ENCODE measurements at regions not wholly inside any gene's neighbourhood (a gene's known extent, or its start where the extent isn't known, plus 50 kb on each side); places are given as distances from the start of the nearest gene placed in this dataset.
"Not testable (repeated sequence)": the region's sequence is repeated elsewhere in the genome, so short reads cannot be mapped to it uniquely, and the experiment has no call there.

GRCh38 chr5:25224316-25224982 lies 579.7 kb upstream of the CDH10 start:
- no peaks in the 10 kb centered on the region for H3K36me3 ChIP-seq (ENCODE audit: control insufficient read depth in 2 of 3, insufficient read depth in 3 of 3, low read length in 3 of 3)
- no peaks in the 10 kb centered on the region for H3K4me1 ChIP-seq (ENCODE audit: control insufficient read depth in 2 of 2, insufficient read depth in 2 of 2, low read length in 2 of 2)
- no peaks in the 10 kb centered on the region for H3K4me1 Mint-ChIP-seq
- no peak overlapping the region for H3K27ac Mint-ChIP-seq
- H3K9me3 ChIP-seq (ENCODE audit: control insufficient read depth in 2 of 3, low read length in 3 of 3), result no peaks in the 10 kb centered on the region
- no peak overlapping the region for H3K4me3 ChIP-seq (ENCODE audit: low read length)
- H3K9me3 Mint-ChIP-seq, result peaks cover 0 to 18% (median 1%) of the 10 kb centered on the region in 11 donors
- POLR2A ChIA-PET, result no interaction called here
- ATAC-seq (no peak), DNase-seq (no peak)
- H3K27ac ChIP-seq (ENCODE audit: low read depth, low read length), result no peak overlapping the region
- H3K27me3 ChIP-seq (ENCODE audit: control insufficient read depth in 2 of 2, insufficient read depth in 2 of 2, low read length in 2 of 2), result no peaks in the 10 kb centered on the region
- H3K4me3 Mint-ChIP-seq, result no peak overlapping the region
- no peaks in the 10 kb centered on the region for H3K27me3 Mint-ChIP-seq
- intact Hi-C loops (cut with micrococcal nuclease), result no loop called here
- CTCF ChIA-PET, result no interaction called here
- H3K36me3 Mint-ChIP-seq, result no peaks in the 10 kb centered on the region

DNA sequence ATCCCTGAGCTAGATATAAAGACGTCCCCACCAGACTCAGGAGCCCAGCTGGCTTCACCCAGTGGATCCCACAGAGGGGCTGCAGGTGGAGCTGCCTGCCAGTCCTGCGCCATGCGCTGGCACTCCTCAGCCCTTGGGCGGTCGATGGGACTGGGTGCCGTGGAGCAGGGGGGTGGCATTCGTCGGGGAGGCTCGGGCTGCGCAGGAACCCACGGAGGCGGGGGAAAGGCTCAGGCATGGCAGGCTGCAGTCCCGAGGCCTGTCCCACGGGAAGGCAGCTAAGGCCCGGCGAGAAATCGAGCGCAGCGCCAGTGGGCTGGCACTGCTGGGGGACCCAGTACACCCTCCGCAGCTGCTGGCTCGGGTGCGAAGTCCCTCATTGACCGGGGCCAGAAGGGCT lies 555.1 kb upstream of the CDH10 start:
- CTCF ChIA-PET; intact Hi-C loops (cut with micrococcal nuclease); H3K36me3 ChIP-seq (ENCODE audit: control insufficient read depth in 2 of 3, insufficient read depth in 3 of 3, low read length in 3 of 3); POLR2A ChIA-PET; H3K4me1 ChIP-seq (ENCODE audit: control insufficient read depth in 2 of 2, insufficient read depth in 2 of 2, low read length in 2 of 2); H3K4me3 Mint-ChIP-seq; H3K36me3 Mint-ChIP-seq; H3K4me3 ChIP-seq (ENCODE audit: low read length); H3K27ac ChIP-seq (ENCODE audit: low read depth, low read length); H3K4me1 Mint-ChIP-seq; H3K9me3 ChIP-seq (ENCODE audit: control insufficient read depth in 2 of 3, low read length in 3 of 3); H3K27me3 Mint-ChIP-seq; DNase-seq; H3K27ac Mint-ChIP-seq; ATAC-seq; H3K27me3 ChIP-seq (ENCODE audit: control insufficient read depth in 2 of 2, insufficient read depth in 2 of 2, low read length in 2 of 2): not testable (repeated sequence)
- H3K9me3 Mint-ChIP-seq, result peaks cover 2 to 18% (median 7%) of the 10 kb centered on the region in 11 donors

GRCh38 chr5:25190521-25191000 lies 545.8 kb upstream of the CDH10 start:
- H3K9me3 Mint-ChIP-seq, result peaks cover 0 to 24% (median 9%) of the 10 kb centered on the region in 11 donors
- no peaks in the 10 kb centered on the region for H3K36me3 ChIP-seq (ENCODE audit: control insufficient read depth in 2 of 3, insufficient read depth in 3 of 3, low read length in 3 of 3)
- no peak overlapping the region for H3K27ac Mint-ChIP-seq
- no peaks in the 10 kb centered on the region for H3K4me1 ChIP-seq (ENCODE audit: control insufficient read depth in 2 of 2, insufficient read depth in 2 of 2, low read length in 2 of 2)
- intact Hi-C loops (cut with micrococcal nuclease), result no loop called here
- no peaks in the 10 kb centered on the region for H3K9me3 ChIP-seq (ENCODE audit: control insufficient read depth in 2 of 3, low read length in 3 of 3)
- ChIA-PET POLR2A (no interaction called here), CTCF (no interaction called here)
- H3K27me3 ChIP-seq (ENCODE audit: control insufficient read depth in 2 of 2, insufficient read depth in 2 of 2, low read length in 2 of 2), result no peaks in the 10 kb centered on the region
- H3K4me1 Mint-ChIP-seq, result no peaks in the 10 kb centered on the region
- H3K27ac ChIP-seq (ENCODE audit: low read depth, low read length), result no peak overlapping the region
- H3K4me3 Mint-ChIP-seq, result no peak overlapping the region
- DNase-seq (no peak), ATAC-seq (no peak)
- no peaks in the 10 kb centered on the region for H3K36me3 Mint-ChIP-seq
- no peaks in the 10 kb centered on the region for H3K27me3 Mint-ChIP-seq
- H3K4me3 ChIP-seq (ENCODE audit: low read length), result no peak overlapping the region

- Histone ChIP-seq H3K4me1 (ENCODE audit: control insufficient read depth in 2 of 2, insufficient read depth in 2 of 2, low read length in 2 of 2) (no peaks in the 10 kb centered on the region), H3K36me3 (ENCODE audit: control insufficient read depth in 2 of 3, insufficient read depth in 3 of 3, low read length in 3 of 3) (no peaks in the 10 kb centered on the region), H3K27ac (ENCODE audit: low read depth, low read length) (no peak overlapping the region), H3K4me3 (ENCODE audit: low read length) (no peak overlapping the region), H3K27me3 (ENCODE audit: control insufficient read depth in 2 of 2, insufficient read depth in 2 of 2, low read length in 2 of 2) (no peaks in the 10 kb centered on the region), H3K9me3 (ENCODE audit: control insufficient read depth in 2 of 3, low read length in 3 of 3) (no peaks in the 10 kb centered on the region)
- DNase-seq (no peak), ATAC-seq (no peak)
- intact Hi-C loops (cut with micrococcal nuclease), result no loop called here
- no peaks in the 10 kb centered on the region for H3K36me3 Mint-ChIP-seq
- H3K27ac Mint-ChIP-seq, result no peak overlapping the region
- POLR2A ChIA-PET, result no interaction called here
- CTCF ChIA-PET, result no interaction called here
- peaks cover 1 to 38% (median 25%) of the 10 kb centered on the region in 11 donors for H3K9me3 Mint-ChIP-seq
- no peaks in the 10 kb centered on the region for H3K27me3 Mint-ChIP-seq
- no peak overlapping the region for H3K4me3 Mint-ChIP-seq
- H3K4me1 Mint-ChIP-seq, result no peaks in the 10 kb centered on the region
Measured at GRCh38 chr5:25181249-25181648, 536.5 kb upstream of the CDH10 start.

DNA sequence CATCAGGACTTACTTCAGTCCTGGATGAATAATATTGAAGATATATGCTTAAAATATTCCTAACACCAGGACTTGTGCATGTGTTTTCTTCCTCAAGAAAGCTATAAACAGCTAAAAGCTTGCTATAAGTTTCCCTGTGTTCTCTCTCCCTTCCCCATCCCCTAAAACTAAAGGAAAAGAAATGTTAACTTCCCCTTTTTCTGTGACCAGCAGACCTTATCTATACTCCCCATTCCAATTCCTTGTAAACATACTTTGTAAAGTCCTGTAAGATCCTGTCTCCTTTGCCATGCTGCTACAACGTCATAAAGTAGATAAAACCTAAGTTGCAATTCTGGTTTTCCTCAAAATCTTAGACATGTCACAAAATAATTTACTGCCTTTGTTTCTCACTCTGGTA lies 517.8 kb upstream of the CDH10 start:
- POLR2A ChIA-PET, DNase-seq: not testable (repeated sequence)

GRCh38 chr5:25160891-25161290 lies 516.1 kb upstream of the CDH10 start:
- no peak overlapping the region for H3K27ac ChIP-seq (ENCODE audit: low read depth, low read length)
- Mint-ChIP-seq H3K27ac (no peak overlapping the region), H3K4me3 (no peak overlapping the region), H3K4me1 (no peaks in the 10 kb centered on the region), H3K9me3 (peaks cover 0 to 35% (median 9%) of the 10 kb centered on the region in 11 donors), H3K36me3 (peaks cover 0 to 8% (median 0%) of the 10 kb centered on the region in 5 donors), H3K27me3 (no peaks in the 10 kb centered on the region)
- no peaks in the 10 kb centered on the region for H3K27me3 ChIP-seq (ENCODE audit: control insufficient read depth in 2 of 2, insufficient read depth in 2 of 2, low read length in 2 of 2)
- intact Hi-C loops (cut with micrococcal nuclease), result no loop called here
- H3K36me3 ChIP-seq (ENCODE audit: control insufficient read depth in 2 of 3, insufficient read depth in 3 of 3, low read length in 3 of 3), result no peaks in the 10 kb centered on the region
- H3K4me3 ChIP-seq (ENCODE audit: low read length), result no peak overlapping the region
- no peak for DNase-seq
- POLR2A ChIA-PET, result no interaction called here
- CTCF ChIA-PET, result no interaction called here
- no peaks in the 10 kb centered on the region for H3K9me3 ChIP-seq (ENCODE audit: control insufficient read depth in 2 of 3, low read length in 3 of 3)
- no peaks in the 10 kb centered on the region for H3K4me1 ChIP-seq (ENCODE audit: control insufficient read depth in 2 of 2, insufficient read depth in 2 of 2, low read length in 2 of 2)
- no peak for ATAC-seq

More for the DNA sequence above, 517.8 kb upstream of the CDH10 start:
- intact Hi-C loops (cut with micrococcal nuclease); H3K36me3 Mint-ChIP-seq; H3K4me1 ChIP-seq (ENCODE audit: control insufficient read depth in 2 of 2, insufficient read depth in 2 of 2, low read length in 2 of 2); H3K4me3 ChIP-seq (ENCODE audit: low read length); H3K9me3 ChIP-seq (ENCODE audit: control insufficient read depth in 2 of 3, low read length in 3 of 3); H3K4me1 Mint-ChIP-seq; H3K4me3 Mint-ChIP-seq; H3K27me3 ChIP-seq (ENCODE audit: control insufficient read depth in 2 of 2, insufficient read depth in 2 of 2, low read length in 2 of 2); H3K36me3 ChIP-seq (ENCODE audit: control insufficient read depth in 2 of 3, insufficient read depth in 3 of 3, low read length in 3 of 3); H3K27me3 Mint-ChIP-seq; ATAC-seq; H3K27ac Mint-ChIP-seq; H3K27ac ChIP-seq (ENCODE audit: low read depth, low read length): not testable (repeated sequence)
- peaks cover 0 to 33% (median 7%) of the 10 kb centered on the region in 11 donors for H3K9me3 Mint-ChIP-seq
- CTCF ChIA-PET, result interaction anchor here (0.7 kb wide), 1 partner anchor 150 kb away, joined by 4 read pairs; no protein-coding TSS in a partner anchor

DNA sequence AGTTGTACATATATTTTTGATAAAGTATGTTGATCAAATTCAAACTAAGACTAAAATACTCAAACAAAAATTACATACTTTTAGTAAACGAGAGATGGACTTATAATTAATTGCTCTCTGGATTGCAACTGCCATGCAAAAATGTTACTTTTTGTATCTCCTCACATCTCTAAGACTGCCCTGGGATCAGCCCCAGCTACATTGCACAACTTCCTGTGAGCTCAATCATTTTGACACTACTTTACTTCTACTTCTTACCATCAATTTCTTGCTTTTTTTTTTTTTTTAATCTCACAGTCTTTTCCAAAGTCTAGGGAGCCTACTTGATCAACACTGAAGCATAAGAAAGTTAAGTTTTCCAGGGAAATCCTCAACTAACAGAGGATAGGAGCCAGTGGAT lies 506.0 kb upstream of the CDH10 start:
- Histone ChIP-seq H3K9me3 (ENCODE audit: control insufficient read depth in 2 of 3, low read length in 3 of 3) (no peaks in the 10 kb centered on the region), H3K27ac (ENCODE audit: low read depth, low read length) (no peak overlapping the region), H3K4me1 (ENCODE audit: control insufficient read depth in 2 of 2, insufficient read depth in 2 of 2, low read length in 2 of 2) (no peaks in the 10 kb centered on the region), H3K27me3 (ENCODE audit: control insufficient read depth in 2 of 2, insufficient read depth in 2 of 2, low read length in 2 of 2) (no peaks in the 10 kb centered on the region), H3K36me3 (ENCODE audit: control insufficient read depth in 2 of 3, insufficient read depth in 3 of 3, low read length in 3 of 3) (no peaks in the 10 kb centered on the region), H3K4me3 (ENCODE audit: low read length) (no peak overlapping the region)
- no peaks in the 10 kb centered on the region for H3K36me3 Mint-ChIP-seq
- DNase-seq (no peak), ATAC-seq (no peak)
- intact Hi-C loops (cut with micrococcal nuclease), result no loop called here
- POLR2A ChIA-PET, result no interaction called here
- no peak overlapping the region for H3K4me3 Mint-ChIP-seq
- no peaks in the 10 kb centered on the region for H3K27me3 Mint-ChIP-seq
- CTCF ChIA-PET, result no interaction called here
- no peaks in the 10 kb centered on the region for H3K4me1 Mint-ChIP-seq
- H3K9me3 Mint-ChIP-seq, result peaks cover 0 to 50% (median 9%) of the 10 kb centered on the region in 11 donors
- H3K27ac Mint-ChIP-seq, result no peak overlapping the region

All from naive thymus-derived CD4-positive, alpha-beta T cell (primary cell).